ENCODE measurements at regions not wholly inside any gene's neighbourhood (a gene's known extent, or its start where the extent isn't known, plus 50 kb on each side); places are given as distances from the start of the nearest gene placed in this dataset.

DNA sequence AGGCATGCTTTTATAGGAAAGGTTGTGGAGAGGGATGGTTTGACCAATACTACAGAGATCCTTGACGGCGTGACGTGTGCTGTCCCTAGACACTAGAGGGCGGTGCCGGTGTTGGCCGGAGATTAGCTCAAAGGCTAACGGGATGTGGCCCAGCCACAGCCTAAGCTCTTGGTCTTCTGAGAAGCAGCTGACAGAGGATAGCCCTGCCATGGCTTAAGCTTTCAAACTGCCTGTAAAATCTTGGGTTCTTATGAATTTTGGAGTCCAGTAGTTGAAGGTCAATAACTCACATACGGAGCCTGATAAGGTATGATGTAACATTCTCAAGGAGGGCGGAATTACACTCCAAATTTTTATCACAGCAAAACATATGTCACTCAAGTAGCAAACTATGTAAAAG, 515.7 kb upstream of the ATXN7L3B start:
- H2BK5ac ChIP-seq (ENCODE audit: low read depth, low read length) = no peak overlapping the region
- ChIA-PET CTCF (ENCODE audit: partially characterized antibody) (interaction anchor here (0.6 to 1.6 kb wide), 13 partner anchors 11 to 1845 kb away, joined by 3 to 6 read pairs (median 4); no protein-coding TSS in a partner anchor), POLR2A (ENCODE audit: partially characterized antibody) (no interaction called here)
- H3K4me2 ChIP-seq (ENCODE audit: insufficient read depth in 1 of 2, low read depth in 2 of 2, low read length in 2 of 2) = no peak overlapping the region
- no peak overlapping the region for H3K18ac ChIP-seq (ENCODE audit: extremely low read depth, low read length)
- no peak overlapping the region for H2BK20ac ChIP-seq (ENCODE audit: low read length)
- no peak overlapping the region for H3K27ac ChIP-seq (ENCODE audit: low read depth, low read length)
- H3K23me2 ChIP-seq (ENCODE audit: low read depth, low read length) = no peaks in the 10 kb centered on the region
- no peak overlapping the region for H3K4ac ChIP-seq (replicated peaks; ENCODE audit: insufficient read length, low read depth, low read length)
- no peaks in the 10 kb centered on the region for H4K20me1 ChIP-seq (replicated peaks in 1 of 2; ENCODE audit: control insufficient read depth in 1 of 2, insufficient read depth in 2 of 2, low read length in 2 of 2)
- H3K56ac ChIP-seq (replicated peaks; ENCODE audit: insufficient read length, low read depth, low read length) = no peak overlapping the region
- H3K14ac ChIP-seq (ENCODE audit: insufficient read length) = no peak overlapping the region
- WGBS, 2 experiments (ENCODE audit: extremely low coverage in 1 of 2, insufficient coverage in 1 of 2, insufficient read length in 1 of 2, insufficient replicate concordance in 2 of 2, low coverage in 1 of 2, low lambda C conversion rate in 2 of 2, missing lambda C conversion rate in 1 of 2) = 19% methylated on average over 9 of the region's 9 CpGs; no CpG with 5 or more reads in 1 of the 2 experiments
- H3K9me3 ChIP-seq (ENCODE audit: insufficient read depth in 2 of 2, low read depth in 1 of 2, low read length in 1 of 2) = no peaks in the 10 kb centered on the region
- H2BK15ac ChIP-seq (ENCODE audit: low read length) = no peak overlapping the region
- H4K5ac ChIP-seq (ENCODE audit: insufficient read length, low read depth, low read length) = no peak overlapping the region
- no peak overlapping the region for H4K8ac ChIP-seq (ENCODE audit: extremely low read depth, insufficient read depth, low read length)
- H3K4me3 ChIP-seq (ENCODE audit: extremely low read depth in 1 of 4, insufficient read depth in 2 of 4, low read depth in 3 of 4, low read length in 4 of 4) = no peak overlapping the region
- no peak overlapping the region for H2BK120ac ChIP-seq (replicated peaks; ENCODE audit: low read depth, low read length)
- H2AK5ac ChIP-seq (ENCODE audit: low read depth, low read length) = no peak overlapping the region
- H3K9ac ChIP-seq (replicated peaks in 1 of 4; ENCODE audit: extremely low read depth in 1 of 4, low read depth in 3 of 4, low read length in 3 of 4) = no peak overlapping the region
- no peak overlapping the region for H3K23ac ChIP-seq (ENCODE audit: insufficient read length)
- H3K79me1 ChIP-seq (ENCODE audit: low read depth, low read length) = no peaks in the 10 kb centered on the region
- no peaks in the 10 kb centered on the region for H3K36me3 ChIP-seq (ENCODE audit: control insufficient read depth in 2 of 4, insufficient read depth in 4 of 4, low read length in 3 of 4)
- peak; percentile 91 for FAIRE-seq
- no peaks in the 10 kb centered on the region for H3K4me1 ChIP-seq (replicated peaks in 1 of 4; ENCODE audit: control insufficient read depth in 3 of 4, insufficient read depth in 4 of 4, low read length in 3 of 4)
- DNase-seq (ENCODE audit: low read depth in 1 of 2, low spot score in 2 of 2) = peak; percentile 63 to 67
- no peaks in the 10 kb centered on the region for H3K27me3 ChIP-seq (replicated peaks in 1 of 4; ENCODE audit: control insufficient read depth in 3 of 4, extremely low read depth in 1 of 4, insufficient read depth in 3 of 4, low read length in 3 of 4)
- H2BK12ac ChIP-seq (ENCODE audit: low read depth, low read length) = no peak overlapping the region
- no peak overlapping the region for H4K91ac ChIP-seq (replicated peaks; ENCODE audit: insufficient read length, low read length)
- peak; percentile 80 to 87 for TF ChIP-seq RAD21 (IDR thresholded peaks at IDR 0.05 in 1 of 2, conservative IDR thresholded peaks at IDR 0.05 in 1 of 2; ENCODE audit: low read depth in 2 of 2, low read length in 2 of 2)
- peak; percentile 85 for TF ChIP-seq CREB1 (IDR thresholded peaks at IDR 0.05)
- TF ChIP-seq CBX8 (IDR thresholded peaks at IDR 0.05; ENCODE audit: borderline replicate concordance, low read depth, low read length) = no peak
- no peak for TF ChIP-seq RNF2 (IDR thresholded peaks at IDR 0.05; ENCODE audit: borderline replicate concordance, low read depth, low read length, missing control alignments, poor library complexity, severe bottlenecking)
- no peak for TF ChIP-seq JUND (IDR thresholded peaks at IDR 0.05; ENCODE audit: low read length)
- 0 out of 2 replicates have a peak, but pooled peaks have one; percentile 15 for TF ChIP-seq YY1 (IDR thresholded peaks at IDR 0.05; ENCODE audit: low read depth, low read length)
- no peak for TF ChIP-seq GTF2F1 (IDR thresholded peaks at IDR 0.05; ENCODE audit: borderline replicate concordance, low read depth, low read length)
- no peak for TF ChIP-seq TBP (IDR thresholded peaks at IDR 0.05; ENCODE audit: low read depth, low read length)
- TF ChIP-seq, protein P1, sequence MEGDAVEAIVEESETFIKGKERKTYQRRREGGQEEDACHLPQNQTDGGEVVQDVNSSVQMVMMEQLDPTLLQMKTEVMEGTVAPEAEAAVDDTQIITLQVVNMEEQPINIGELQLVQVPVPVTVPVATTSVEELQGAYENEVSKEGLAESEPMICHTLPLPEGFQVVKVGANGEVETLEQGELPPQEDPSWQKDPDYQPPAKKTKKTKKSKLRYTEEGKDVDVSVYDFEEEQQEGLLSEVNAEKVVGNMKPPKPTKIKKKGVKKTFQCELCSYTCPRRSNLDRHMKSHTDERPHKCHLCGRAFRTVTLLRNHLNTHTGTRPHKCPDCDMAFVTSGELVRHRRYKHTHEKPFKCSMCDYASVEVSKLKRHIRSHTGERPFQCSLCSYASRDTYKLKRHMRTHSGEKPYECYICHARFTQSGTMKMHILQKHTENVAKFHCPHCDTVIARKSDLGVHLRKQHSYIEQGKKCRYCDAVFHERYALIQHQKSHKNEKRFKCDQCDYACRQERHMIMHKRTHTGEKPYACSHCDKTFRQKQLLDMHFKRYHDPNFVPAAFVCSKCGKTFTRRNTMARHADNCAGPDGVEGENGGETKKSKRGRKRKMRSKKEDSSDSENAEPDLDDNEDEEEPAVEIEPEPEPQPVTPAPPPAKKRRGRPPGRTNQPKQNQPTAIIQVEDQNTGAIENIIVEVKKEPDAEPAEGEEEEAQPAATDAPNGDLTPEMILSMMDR (IDR thresholded peaks at IDR 0.05; ENCODE audit: control extremely low read depth in 1 of 3, insufficient read depth in 1 of 3, low read depth in 1 of 3, low read length in 3 of 3) = peak; percentile 75 to 92 (median 87)
- TF ChIP-seq, protein P2, sequence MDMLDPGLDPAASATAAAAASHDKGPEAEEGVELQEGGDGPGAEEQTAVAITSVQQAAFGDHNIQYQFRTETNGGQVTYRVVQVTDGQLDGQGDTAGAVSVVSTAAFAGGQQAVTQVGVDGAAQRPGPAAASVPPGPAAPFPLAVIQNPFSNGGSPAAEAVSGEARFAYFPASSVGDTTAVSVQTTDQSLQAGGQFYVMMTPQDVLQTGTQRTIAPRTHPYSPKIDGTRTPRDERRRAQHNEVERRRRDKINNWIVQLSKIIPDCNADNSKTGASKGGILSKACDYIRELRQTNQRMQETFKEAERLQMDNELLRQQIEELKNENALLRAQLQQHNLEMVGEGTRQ (IDR thresholded peaks at IDR 0.05; ENCODE audit: low read length) = no peak
- no peaks in the 10 kb centered on the region for H3K79me2 ChIP-seq (ENCODE audit: control insufficient read depth in 1 of 2, insufficient read depth in 2 of 2, low read length in 2 of 2)
- no peak overlapping the region for H2AFZ ChIP-seq (ENCODE audit: low read length)

Data from H1 (cell line).